ENCODE measurements at regions not wholly inside any gene's neighbourhood (a gene's known extent, or its start where the extent isn't known, plus 50 kb on each side); places are given as distances from the start of the nearest gene placed in this dataset.
"Not testable (repeated sequence)": the region's sequence is repeated elsewhere in the genome, so short reads cannot be mapped to it uniquely, and the experiment has no call there.

DNA sequence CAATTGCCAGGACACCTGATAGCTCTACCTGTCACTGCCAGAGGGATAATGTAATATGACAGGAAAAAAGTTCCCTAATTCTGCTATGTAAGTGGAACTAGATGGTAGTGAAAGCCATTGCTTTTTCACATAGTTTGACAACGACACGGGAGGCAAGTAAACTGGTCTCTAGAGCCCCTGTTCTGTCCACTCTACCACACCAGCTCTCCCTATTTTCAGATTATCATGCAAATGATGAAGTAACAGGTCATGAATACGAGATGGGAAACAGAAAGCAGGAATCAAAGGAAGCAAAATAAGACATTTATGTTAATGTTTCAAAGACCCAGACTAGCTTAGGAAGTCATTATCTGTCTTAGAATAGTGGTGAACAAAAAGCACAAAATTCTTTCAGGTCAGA is 56.2 kb downstream of the TAF11L14 start:
- DNase-seq: no peak

DNA sequence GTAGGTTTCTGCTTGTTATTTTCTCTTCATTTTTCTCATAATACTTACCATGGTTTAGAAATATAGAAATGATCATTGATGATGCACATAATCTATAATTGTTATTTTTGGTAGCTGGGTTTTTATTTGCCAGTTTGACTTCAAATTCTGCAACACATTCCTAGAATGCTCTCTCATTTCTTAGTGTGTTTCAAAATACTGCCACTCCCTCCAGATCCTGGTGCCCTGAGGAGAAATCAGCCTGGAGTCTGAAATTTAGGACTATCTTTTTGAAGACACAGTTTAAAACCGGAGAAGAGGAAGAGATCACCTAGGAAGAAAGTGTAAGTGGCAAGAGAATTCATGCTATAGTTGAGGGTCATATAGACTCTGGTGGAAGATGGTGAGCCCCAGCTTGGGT is 57.5 kb downstream of the TAF11L14 start:
- no peak for DNase-seq

DNA sequence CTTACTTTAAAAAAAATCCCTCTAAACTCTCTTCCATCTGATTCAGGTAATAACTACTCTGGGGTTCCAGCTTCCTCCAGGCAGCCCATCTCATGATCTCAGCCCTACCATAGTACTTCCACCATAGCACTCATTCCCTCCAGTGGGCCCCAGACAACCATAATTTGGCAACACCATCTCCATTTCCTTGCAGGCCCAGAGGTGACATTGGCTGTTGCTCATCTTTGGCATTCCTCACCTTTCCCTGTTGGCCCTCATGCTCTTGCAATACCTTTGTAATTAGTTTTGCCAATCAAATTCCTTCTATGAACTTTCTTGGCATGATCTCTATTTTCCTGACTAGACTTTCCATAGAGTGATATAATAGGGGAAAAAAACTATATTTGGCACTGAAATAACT is 60.1 kb downstream of the TAF11L14 start:
- DNase-seq: no peak

DNA sequence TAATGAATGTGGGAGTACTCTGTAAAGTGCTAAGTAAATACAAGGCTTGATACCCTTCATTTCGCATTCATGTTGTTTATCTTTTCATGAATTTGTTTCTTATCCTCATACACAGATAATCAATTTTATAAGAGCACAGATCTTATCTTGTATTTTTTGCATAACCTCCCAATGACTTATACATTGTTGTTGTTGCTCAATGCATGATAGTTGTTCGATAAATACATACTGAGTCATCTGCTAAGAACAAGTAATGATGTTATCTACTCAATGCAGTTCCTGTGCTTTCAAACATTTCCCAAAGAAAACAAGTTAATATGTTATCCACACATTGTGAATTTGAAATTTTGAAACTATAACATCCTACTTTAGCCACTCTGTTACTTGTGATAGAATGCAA is 60.7 kb downstream of the TAF11L14 start:
- DNase-seq: no peak

DNA sequence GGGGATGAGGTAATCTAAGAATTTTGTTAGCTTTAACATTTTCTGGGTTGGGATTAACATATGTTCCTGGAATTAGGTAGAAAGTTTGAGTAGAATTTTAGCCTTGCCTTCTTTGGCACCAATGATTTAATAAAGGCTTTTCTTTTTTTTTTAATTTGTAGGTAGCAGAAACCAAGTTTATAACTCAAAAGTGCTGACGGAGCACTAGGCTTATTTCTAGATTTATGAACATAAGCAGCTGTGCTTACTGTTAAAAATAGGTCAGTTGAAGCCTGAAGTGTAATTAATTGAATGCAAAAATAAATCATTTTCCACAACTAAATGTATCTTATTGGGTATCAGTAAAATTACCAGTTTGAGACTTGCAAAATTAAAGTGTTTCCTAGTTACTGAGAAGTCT is 62.4 kb downstream of the TAF11L14 start:
- DNase-seq: no peak

DNA sequence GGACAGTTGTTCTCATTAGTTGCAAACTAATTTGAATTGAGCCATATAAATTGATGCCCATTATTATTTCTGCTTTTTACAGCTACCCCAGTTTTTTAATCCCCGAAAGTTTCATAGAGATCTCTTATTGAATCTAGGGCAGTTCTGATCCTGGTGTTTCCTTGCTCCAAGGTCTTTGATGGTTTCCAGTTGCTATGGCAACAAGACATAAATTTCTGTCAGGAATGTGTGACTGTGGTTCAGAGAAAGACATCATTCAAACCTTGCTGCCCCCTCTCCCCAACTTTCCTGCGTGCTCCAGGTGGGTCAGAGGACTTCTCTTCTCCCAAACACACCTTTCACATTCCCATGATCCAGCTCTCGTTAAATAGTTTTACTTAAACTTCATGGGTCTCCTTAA is 63.4 kb downstream of the TAF11L14 start:
- no peak for DNase-seq

DNA sequence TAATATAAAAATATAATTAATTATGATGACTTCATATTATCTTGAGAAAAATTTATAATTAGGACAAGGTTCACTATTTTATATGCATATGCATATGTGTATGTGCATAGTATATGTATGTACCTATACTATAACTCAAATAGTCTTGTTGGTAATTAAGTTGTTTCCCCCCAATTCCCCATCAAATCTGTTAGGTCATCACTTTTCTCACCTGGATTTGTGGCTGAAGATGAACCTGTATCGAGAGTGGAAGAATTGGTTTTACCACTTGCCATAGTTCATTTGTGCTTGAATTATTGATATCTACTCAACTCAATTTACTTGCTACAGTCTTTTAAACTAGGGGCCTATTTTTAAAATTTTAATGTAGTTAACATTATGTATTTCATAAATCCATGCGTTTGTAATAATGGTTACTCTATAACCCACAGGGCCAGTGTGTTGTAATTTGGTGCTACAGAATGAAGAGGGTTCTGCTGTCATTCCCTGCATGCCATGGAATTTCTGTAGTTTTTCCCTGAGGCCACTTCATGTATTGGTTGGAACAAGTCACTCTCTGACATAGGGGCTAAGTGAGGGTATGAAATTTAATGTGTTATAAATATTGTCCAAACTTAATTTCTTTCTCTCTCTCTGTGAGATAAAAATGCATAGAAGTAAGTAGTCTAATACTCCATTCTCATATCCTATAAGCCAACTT is 74.9 kb downstream of the TAF11L14 start:
- DNase-seq: no peak

DNA sequence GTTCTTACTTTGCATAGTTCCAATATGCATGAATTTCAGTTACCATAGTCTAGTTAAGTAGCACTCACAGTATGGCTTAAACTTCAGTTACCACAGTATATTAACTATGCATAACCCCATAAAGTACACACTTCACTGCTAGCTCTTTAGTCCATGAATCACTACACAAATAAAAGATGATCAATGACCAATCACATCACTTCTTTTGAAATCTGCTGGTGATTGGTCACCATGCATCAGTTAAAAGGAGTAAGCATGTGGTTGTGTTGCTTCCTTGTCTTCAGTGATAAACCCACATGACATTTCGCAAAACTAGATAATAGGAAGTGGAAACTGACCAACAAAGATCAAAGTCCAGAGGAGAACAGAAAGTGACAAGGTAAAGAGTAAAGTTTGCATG is 79.0 kb downstream of the TAF11L14 start:
- no peak for DNase-seq

DNA sequence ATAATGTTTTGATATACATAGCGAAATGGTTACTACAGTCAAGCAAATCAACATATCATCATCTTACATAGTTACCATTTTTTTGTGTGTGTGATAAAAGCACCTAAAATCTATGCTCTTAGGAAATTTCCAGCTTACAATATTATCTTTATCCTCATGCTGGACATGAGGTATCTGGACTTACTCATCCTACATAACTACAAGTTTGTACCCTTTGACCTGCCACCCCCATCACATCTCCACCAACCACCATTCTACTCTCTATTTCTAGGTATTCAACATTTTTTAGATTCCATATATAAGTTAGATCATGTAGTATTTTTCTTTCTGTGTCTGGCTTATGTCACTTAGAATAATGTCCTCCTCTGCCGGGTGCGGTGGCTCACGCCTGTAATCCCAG is 79.9 kb downstream of the TAF11L14 start:
- no peak for DNase-seq

DNA sequence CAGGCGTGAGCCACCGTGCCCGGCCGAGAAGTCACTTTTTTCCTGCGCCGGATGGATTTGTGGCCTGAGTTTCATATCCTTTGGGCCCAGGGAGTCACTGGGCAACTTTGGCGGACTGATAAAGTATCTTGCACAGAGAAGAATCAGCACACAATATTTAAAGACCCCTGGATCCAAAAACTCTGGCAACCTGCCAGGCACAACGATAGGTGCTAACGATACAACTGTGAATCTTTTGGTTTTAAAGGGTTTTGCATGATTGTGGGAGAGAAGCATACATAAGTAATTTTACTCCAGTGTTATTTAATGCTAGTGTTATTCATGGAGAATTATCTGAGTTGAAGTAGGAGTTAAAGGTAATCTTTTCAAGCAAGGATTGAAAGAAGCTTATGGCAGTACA is 85.3 kb downstream of the TAF11L14 start:
- no peak for DNase-seq

DNA sequence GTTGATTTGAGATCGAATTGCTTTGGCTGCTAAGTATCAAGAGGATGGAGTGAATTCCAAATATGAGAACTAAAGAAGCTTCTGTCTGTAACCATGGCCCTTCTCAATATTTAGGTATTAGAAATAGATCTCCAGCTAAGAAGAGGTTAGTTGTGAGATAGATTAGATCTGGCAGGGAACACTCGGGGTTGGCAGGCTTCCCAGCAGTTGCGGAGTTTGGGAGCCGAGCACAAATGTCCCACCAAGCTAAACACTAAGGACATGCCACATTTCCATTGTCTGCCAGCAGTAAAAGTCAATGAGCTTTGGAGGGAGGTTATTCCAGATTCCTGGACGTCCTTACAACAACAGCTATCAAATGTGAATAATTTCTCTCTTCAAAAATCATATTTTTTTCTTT is 85.8 kb downstream of the TAF11L14 start:
- DNase-seq: no peak

DNA sequence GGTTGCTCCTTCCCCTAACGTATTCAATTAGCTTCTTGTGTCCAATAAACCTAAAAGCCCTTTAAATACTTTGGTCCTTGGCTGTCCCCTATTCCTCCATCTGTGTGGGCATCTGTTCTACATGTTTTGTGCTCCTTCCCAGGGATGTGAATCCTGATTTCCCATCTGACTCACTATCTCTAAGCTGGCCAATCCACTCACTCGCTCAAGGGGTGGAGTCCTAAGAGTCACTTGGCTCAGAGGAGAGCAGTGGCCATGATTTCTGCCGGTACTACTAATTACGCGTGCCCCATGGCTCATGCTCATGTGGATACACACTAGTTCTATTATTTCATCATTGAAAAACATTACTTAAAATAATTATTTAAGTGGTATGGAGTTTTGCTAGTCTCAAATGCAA is 89.6 kb downstream of the TAF11L14 start:
- no peak for DNase-seq

DNA sequence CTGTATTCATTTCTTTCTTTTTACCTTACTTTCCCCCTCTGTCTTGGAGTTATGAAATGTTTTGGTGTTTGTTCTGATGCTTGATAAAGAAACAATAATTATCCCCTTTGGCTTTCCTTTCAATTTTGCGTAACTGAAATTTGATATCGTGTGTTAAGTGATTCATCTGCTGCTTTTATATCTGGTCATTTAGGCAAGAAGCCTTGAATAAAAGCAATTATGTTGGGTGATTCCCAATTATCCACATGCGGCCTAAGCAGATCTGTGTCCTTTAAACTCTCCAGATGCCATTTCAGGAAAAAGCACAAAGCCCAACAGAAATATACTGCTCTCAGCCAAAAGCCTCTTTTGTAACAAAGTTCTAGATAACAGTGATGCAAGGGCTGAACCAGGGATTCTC is 92.8 kb downstream of the TAF11L14 start:
- no peak for DNase-seq

DNA sequence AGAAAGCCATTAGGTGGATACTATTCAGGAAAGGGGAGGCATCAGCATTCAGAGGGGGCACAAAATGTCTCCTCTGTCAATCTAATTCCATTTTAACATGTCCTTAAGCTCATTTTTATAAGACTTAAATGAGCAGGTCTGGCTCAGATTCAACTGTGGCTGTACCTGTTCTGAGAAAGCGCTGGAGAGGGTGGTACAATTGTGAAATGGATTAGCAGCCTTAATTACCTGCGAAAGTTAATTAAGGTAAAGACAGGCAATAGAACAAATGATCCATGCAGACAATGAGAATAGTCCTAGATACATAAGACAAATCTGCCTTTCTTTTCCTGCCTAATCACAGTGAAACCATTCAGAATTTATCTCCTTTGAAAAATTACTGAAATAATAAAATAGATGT is 96.2 kb downstream of the TAF11L14 start:
- DNase-seq: no peak

DNA sequence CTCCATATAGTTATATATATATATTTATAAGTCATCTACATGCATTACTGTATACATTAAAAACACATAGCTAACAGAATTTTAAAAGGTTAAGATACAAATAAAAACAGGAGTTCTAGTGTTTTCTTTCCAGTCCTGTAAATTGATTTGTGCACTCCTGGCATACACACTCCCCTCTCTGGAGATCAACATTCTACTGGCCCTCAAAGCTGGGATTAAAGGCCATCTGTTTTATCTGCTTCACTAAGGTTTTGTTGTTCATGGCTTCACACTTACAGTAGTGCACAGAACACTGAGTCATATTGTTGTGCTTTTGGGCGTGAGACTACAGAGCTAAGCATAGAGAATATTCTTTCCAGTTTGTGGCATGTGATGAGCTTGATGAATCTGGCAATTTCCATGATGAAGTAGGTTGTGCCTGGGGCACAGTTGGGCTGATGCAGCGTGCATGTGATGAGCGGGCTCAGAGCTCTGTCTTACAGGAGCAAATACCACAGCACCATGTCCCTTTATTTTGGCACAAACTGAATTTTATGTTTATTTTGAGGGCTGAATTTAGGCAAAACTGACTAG is 98.2 kb downstream of the TAF11L14 start:
- no peak for DNase-seq

DNA sequence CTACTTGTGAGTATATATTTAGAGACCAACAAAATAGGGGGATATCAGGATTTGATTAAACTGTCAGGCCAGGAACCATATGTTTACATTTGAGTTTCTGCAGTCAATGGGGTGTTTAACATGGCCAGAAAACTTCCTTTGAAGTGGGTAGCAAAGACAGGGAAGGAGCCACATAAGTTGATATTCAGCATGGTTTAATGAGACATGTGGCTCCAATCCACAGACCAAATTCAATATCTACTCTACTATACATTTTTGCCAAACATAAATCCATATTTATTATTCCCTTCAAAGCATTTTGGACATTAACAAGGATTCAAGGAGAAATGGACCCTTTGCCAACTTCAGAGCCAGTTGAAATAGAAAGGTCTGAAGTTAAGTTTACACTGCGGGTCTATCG is 99.8 kb downstream of the TAF11L14 start:
- DNase-seq: no peak

DNA sequence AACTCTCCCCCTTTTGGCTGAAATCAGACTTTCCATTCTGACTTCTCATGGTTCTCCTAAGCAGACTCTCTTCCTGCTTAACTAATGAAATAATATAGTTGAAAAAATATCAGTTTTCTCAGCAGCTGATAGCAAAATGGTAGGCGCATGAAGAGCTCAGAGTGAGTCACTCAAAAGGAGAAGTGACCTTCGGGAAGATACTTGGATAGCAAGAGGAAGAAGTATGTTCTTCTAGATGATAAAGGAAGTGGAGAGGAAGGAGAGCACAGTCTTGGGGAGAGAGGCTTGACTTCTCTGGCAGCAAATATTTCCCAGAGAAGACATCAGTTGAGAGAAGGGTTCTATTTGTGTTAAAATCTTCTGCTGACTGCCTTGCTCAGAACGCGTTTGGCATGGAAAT is 101.5 kb downstream of the TAF11L14 start:
- DNase-seq: no peak

DNA sequence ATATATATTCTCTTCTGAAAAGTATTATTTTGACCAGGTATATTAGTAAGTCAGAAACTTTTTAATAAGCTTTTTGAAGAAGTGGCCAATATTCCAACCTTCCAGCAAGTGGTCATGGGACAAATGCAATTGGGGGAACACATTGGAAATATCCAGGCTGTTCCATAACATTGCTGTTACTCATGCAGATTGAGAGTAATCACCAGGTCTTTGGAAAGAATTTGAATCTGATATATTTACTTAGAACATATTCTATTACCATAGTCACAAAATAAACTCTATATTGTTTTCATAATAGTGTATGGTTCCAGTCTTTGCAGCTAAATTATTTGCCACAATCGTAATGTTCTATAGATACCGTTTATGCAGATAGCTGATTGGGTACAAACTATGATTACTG is 102.8 kb downstream of the TAF11L14 start:
- no peak for DNase-seq

DNA sequence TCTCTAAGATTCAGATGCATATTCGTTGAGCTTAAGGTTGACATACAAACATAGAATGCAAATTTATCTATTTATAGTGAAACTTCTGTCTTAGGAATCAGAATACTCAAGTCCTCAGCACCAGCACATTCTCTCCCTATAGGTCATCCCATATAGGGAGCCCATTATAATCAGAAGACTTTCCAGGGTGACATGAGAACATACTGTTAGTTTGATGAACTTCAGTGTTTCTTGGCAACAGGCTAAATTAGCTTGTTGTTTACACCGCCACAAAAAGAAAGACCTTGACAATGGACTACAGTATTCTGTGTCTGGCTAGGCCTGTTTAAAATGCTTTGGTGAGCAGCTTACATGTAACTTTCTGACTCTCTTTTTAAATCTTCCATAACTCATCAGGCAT is 104.2 kb downstream of the TAF11L14 start:
- no peak for DNase-seq

DNA sequence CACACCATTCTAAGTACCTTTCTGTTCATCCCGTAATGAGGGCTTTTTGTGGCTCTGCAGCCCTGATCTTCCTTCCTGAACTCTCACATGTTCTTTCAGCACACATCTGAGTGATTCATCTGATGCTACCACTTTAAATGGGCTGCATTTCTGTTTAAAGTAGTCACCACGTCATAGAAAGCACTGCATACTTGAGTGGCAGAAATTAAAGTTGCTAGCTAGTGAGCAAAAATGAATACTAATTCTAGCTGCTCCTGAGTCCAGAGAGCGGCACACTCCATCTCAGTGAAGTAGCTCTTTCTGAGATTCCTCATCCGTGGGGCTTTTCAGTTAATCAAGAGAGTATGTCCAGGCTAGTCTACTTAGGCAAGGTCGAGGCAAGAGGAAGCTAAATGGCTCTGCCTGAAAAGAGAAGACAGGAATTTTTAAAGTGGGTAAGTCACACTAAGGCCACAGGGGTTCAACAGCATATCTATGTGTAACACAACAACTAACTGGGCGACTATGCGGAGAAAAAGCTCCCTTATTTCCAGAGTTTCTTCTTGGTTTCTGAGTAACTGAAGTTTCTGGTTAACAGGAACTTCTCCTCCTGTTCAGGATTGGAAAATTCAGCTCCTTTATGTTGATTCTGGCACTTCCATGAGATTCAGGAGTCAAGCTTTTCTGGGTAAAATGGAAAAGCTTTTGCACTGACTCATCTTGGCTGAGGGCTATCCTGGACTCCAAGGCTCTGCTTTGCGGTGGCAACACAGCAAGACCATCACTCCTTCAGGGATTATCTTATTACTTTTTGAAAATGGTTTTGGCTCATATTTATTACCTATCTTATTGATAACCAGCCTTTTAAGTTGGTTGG is 109.5 kb downstream of the TAF11L14 start:
- DNase-seq: no peak

DNA sequence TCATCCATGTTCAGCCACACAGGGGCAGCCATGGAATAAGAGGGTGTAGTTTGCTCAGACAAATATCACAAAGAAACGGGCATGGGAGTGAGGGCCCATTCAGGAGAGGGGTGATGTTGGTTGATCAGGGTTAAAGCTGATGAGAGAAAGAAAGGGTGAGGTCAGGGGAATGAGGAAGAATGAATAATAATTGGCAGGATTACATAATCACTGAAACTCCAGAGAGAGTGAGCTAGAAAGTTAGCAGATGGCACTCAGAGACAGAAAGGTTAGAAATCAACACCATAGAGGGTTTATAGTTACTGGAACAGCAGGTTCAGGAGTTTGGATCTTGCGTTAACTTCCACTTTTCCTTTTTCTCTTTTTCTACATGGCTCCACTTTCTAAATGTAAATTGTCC is 113.9 kb downstream of the TAF11L14 start:
- DNase-seq: no peak

DNA sequence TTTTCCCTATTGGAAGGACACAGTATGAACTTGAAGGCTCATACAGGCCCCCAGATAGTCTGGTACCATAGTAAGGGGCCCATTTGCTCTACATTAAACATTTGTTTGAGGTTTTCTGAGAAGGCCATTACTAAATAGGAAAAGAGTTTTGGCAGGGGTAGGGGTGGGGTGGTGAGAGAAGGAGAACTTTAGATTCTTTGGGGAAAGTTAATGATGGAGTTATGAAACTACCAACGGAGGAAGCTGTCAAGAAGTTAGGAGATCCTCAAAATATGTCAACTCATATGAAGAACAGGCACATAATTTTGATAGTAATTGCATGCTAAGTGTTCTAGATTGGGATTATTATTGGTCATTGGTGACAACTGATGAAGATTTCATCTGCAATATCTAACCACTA is 114.7 kb downstream of the TAF11L14 start:
- no peak for DNase-seq

DNA sequence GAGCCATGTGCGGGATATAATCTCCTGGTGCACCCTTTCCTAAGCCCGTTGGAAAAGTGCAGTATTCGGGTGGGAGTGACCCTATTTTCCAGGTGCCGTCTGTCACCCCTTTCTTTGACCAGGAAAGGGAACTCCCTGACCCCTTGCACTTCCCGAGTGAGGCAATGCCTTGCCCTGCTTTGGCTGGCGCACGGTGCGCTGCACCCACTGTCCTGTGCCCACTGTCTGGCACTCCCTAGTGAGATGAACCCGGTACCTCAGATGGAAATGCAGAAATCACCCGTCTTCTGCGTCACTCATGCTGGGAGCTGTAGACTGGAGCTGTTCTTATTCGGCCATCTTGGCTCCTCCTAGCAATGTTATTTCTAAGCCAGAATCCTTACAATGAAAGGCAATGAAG is 121.1 kb downstream of the TAF11L14 start:
- DNase-seq: not testable (repeated sequence)

DNA sequence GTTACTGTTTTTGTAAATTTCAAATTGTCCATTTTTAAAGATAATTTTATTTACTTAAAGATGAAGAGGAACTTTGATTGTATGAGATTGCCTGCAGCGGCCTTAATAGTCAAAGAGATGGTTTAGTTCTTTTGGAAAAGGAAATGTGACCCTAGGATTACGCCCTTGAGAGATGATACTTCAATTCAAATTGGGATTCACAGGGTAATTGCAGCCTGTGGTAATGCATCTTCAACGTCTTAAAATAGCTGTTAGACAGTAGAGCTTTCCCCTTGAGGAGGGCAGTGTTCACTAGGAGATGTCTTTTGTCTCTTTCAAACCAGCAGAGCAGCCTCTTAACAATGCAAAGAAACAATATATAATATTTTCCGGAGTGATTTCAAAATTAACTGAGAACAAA is 127.1 kb downstream of the TAF11L14 start:
- DNase-seq: no peak
